AG20443 (cell line): ENCODE measurements at regions not wholly inside any gene's neighbourhood (a gene's known extent, or its start where the extent isn't known, plus 50 kb on each side); places are given as distances from the start of the nearest gene placed in this dataset.

Experiments
- DNase-seq: peaks from one replicate; pipeline ENCODE4 v3.0.0; 2012; ENCODE audit warnings: low spot score, mixed read lengths

GRCh38 chr1:102071451-102071850, 74.7 kb upstream of the OLFM3 start:
- DNase-seq = no peak

GRCh38 chr1:102050556-102050955, 53.8 kb upstream of the OLFM3 start:
- no peak for DNase-seq

GRCh38 chr1:102047724-102048123, 51.0 kb upstream of the OLFM3 start:
- no peak for DNase-seq
